ENCODE measurements at regions not wholly inside any gene's neighbourhood (a gene's known extent, or its start where the extent isn't known, plus 50 kb on each side); places are given as distances from the start of the nearest gene placed in this dataset.

GRCh38 chr18:10400534-10401307 is 53.7 kb upstream of the APCDD1 start:
- Mint-ChIP-seq H3K27me3 (ENCODE audit: insufficient read depth, unreplicated experiment) (no peaks in the 10 kb centered on the region), H3K4me1 (ENCODE audit: insufficient read depth, unreplicated experiment) (no peaks in the 10 kb centered on the region), H3K27ac (ENCODE audit: low read depth, unreplicated experiment) (no peak overlapping the region), H3K9me3 (ENCODE audit: unreplicated experiment) (no peaks in the 10 kb centered on the region), H3K4me3 (ENCODE audit: unreplicated experiment) (no peak overlapping the region), H3K36me3 (ENCODE audit: insufficient read depth, unreplicated experiment) (no peaks in the 10 kb centered on the region)
- no peak for DNase-seq (ENCODE audit: unreplicated experiment)
- BruUV-seq (replicated peaks), result no TSS peak
- ChIA-PET POLR2A (interaction anchor here (1.1 kb wide), 1 partner anchor 12 kb away, joined by 4 read pairs; no protein-coding TSS in a partner anchor), CTCF (interaction anchor here (0.6 to 1.2 kb wide), 2 partner anchors 119 to 1101 kb away, joined by 3 to 5 read pairs; no protein-coding TSS in a partner anchor)
- intact Hi-C loops (cut with micrococcal nuclease), result no loop called here
- TF ChIP-seq, protein P1, sequence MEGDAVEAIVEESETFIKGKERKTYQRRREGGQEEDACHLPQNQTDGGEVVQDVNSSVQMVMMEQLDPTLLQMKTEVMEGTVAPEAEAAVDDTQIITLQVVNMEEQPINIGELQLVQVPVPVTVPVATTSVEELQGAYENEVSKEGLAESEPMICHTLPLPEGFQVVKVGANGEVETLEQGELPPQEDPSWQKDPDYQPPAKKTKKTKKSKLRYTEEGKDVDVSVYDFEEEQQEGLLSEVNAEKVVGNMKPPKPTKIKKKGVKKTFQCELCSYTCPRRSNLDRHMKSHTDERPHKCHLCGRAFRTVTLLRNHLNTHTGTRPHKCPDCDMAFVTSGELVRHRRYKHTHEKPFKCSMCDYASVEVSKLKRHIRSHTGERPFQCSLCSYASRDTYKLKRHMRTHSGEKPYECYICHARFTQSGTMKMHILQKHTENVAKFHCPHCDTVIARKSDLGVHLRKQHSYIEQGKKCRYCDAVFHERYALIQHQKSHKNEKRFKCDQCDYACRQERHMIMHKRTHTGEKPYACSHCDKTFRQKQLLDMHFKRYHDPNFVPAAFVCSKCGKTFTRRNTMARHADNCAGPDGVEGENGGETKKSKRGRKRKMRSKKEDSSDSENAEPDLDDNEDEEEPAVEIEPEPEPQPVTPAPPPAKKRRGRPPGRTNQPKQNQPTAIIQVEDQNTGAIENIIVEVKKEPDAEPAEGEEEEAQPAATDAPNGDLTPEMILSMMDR (IDR thresholded peaks at IDR 0.05; ENCODE audit: unreplicated experiment), result no peak

- Mint-ChIP-seq H3K4me3 (ENCODE audit: unreplicated experiment) (no peak overlapping the region), H3K4me1 (ENCODE audit: insufficient read depth, unreplicated experiment) (no peaks in the 10 kb centered on the region), H3K27me3 (ENCODE audit: insufficient read depth, unreplicated experiment) (no peaks in the 10 kb centered on the region), H3K36me3 (ENCODE audit: insufficient read depth, unreplicated experiment) (no peaks in the 10 kb centered on the region), H3K9me3 (ENCODE audit: unreplicated experiment) (no peaks in the 10 kb centered on the region), H3K27ac (ENCODE audit: low read depth, unreplicated experiment) (no peak overlapping the region)
- TF ChIP-seq, protein P1 (IDR thresholded peaks at IDR 0.05; ENCODE audit: unreplicated experiment), result no peak
- intact Hi-C loops (cut with micrococcal nuclease), result no loop called here
- ChIA-PET POLR2A (interaction anchor here (1.1 kb wide), 1 partner anchor 11 kb away, joined by 4 read pairs; no protein-coding TSS in a partner anchor), CTCF (interaction anchor here (0.8 to 1.2 kb wide), 2 partner anchors 19 to 118 kb away, joined by 3 to 5 read pairs; no protein-coding TSS in a partner anchor)
- DNase-seq (ENCODE audit: unreplicated experiment), result peak; percentile 8
- no TSS peak for BruUV-seq (replicated peaks)
Observed at GRCh38 chr18:10401521-10401920, 52.9 kb upstream of the APCDD1 start.

DNA sequence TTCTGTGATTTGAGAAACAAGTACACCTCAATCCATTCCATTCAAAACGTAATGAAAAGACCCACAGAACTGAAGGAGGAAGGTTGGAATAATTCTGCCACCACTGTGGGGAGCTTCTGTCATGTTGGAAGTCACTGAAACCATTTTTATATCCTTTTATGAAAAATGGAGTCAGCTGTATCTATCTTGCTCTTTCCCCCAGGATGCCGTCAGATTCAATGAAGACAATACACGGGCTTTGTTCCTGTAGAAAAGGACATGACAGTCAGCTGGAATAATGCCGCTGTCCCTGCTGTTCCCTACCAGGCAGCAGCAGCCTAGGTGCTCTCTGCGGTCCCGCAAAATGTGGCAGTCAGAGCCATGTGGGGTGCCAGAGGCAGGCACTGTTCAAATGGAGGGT is 52.5 kb upstream of the APCDD1 start:
- H3K9me3 Mint-ChIP-seq (ENCODE audit: unreplicated experiment), result no peaks in the 10 kb centered on the region
- CTCF ChIA-PET, result interaction anchor here (0.8 to 1.2 kb wide), 2 partner anchors 18 to 117 kb away, joined by 3 to 5 read pairs; no protein-coding TSS in a partner anchor
- no TSS peak for BruUV-seq (replicated peaks)
- no peaks in the 10 kb centered on the region for H3K27me3 Mint-ChIP-seq (ENCODE audit: insufficient read depth, unreplicated experiment)
- H3K27ac Mint-ChIP-seq (ENCODE audit: low read depth, unreplicated experiment), result no peak overlapping the region
- no peak overlapping the region for H3K4me3 Mint-ChIP-seq (ENCODE audit: unreplicated experiment)
- DNase-seq (ENCODE audit: unreplicated experiment), result no peak
- POLR2A ChIA-PET, result interaction anchor here (1.1 kb wide), 1 partner anchor 11 kb away, joined by 4 read pairs; no protein-coding TSS in a partner anchor
- intact Hi-C loops (cut with micrococcal nuclease), result no loop called here
- H3K4me1 Mint-ChIP-seq (ENCODE audit: insufficient read depth, unreplicated experiment), result no peaks in the 10 kb centered on the region
- H3K36me3 Mint-ChIP-seq (ENCODE audit: insufficient read depth, unreplicated experiment), result no peaks in the 10 kb centered on the region
- TF ChIP-seq, protein P1 (IDR thresholded peaks at IDR 0.05; ENCODE audit: unreplicated experiment), result no peak

DNA sequence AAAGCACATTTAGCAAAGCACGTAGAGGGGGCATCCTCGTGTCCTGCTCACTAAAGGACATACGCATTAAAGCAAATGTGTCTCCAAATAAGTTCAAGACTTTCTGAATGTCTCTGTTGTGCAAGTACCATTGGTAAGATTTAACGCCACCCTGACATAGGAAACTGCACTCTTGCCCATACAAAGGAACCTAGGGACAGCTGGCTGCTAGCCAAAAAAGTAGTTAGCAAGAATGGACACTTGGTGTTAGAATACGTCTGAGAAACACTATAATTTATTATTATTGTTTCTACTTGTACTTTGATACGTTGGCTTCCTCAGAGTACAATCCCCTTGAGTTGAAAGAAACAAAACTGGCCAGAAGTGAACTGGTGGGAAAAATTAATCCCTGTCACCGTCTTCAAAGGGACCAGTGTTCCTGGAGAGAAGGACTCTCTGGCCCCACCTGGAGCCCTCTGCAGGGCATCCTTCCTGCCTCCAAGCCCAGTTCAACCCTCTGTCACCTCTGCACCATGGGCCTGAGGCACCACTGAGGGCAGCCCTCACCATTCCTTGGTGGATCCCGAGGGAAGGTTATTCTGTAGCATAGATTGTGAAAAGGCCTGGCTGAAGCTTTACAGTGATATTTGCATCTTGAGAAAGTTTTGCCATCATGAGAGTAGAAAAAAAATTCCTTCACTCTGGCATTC is 51.4 kb upstream of the APCDD1 start:
- ChIA-PET POLR2A (no interaction called here), CTCF (interaction anchor here (1.1 kb wide), 1 partner anchor 114 kb away, joined by 3 read pairs; no protein-coding TSS in a partner anchor)
- Mint-ChIP-seq H3K9me3 (ENCODE audit: unreplicated experiment) (no peaks in the 10 kb centered on the region), H3K4me3 (ENCODE audit: unreplicated experiment) (no peak overlapping the region), H3K27me3 (ENCODE audit: insufficient read depth, unreplicated experiment) (no peaks in the 10 kb centered on the region), H3K36me3 (ENCODE audit: insufficient read depth, unreplicated experiment) (no peaks in the 10 kb centered on the region), H3K27ac (ENCODE audit: low read depth, unreplicated experiment) (no peak overlapping the region), H3K4me1 (ENCODE audit: insufficient read depth, unreplicated experiment) (no peaks in the 10 kb centered on the region)
- no peak for DNase-seq (ENCODE audit: unreplicated experiment)
- intact Hi-C loops (cut with micrococcal nuclease), result no loop called here
- BruUV-seq (replicated peaks), result no TSS peak
- TF ChIP-seq, protein P1 (IDR thresholded peaks at IDR 0.05; ENCODE audit: unreplicated experiment), result no peak
